Activated CD8-positive, alpha-beta T cell treated with anti-CD3 and anti-CD28 coated beads for 36 hours (primary cell): ENCODE measurements at regions not wholly inside any gene's neighbourhood (a gene's known extent, or its start where the extent isn't known, plus 50 kb on each side); places are given as distances from the start of the nearest gene placed in this dataset.

ENCODE experiments used
- ATAC-seq: fragments of 200-7000 bp; cut with Tn5 transposase; one replicate; pipeline ENCODE4 v1.10.0; 2021; ENCODE audit warnings: mild to moderate bottlenecking, moderate library complexity
- CTCF ChIA-PET: fragments of 350-600 bp; sonication (Branson Sonifier 250); formaldehyde crosslinking; loops from one replicate; lab custom pipeline; 2021; ENCODE audit warnings: antibody characterized with exemption; lab: Charles Lee
- POLR2A ChIA-PET: fragments of 350-600 bp; sonication (Branson Sonifier 250); formaldehyde crosslinking; loops from one replicate; lab custom pipeline; 2021; ENCODE audit warnings: antibody characterized with exemption; lab: Charles Lee
- DNase-seq: peaks from one replicate; pipeline ENCODE4 v3.0.0-alpha.2; 2020
- H3K27ac Mint-ChIP-seq: one replicate; pipeline ENCODE4 v1.8.0; 2021; ENCODE audit warnings: mild to moderate bottlenecking, mixed read lengths
- H3K27me3 Mint-ChIP-seq: one replicate; pipeline ENCODE4 v1.8.0; 2021; ENCODE audit warnings: mixed read lengths
- H3K36me3 Mint-ChIP-seq: one replicate; pipeline ENCODE4 v1.8.0; 2021; ENCODE audit warnings: low read depth, mixed read lengths
- H3K4me1 Mint-ChIP-seq: one replicate; pipeline ENCODE4 v1.8.0; 2021; ENCODE audit warnings: low read depth, mixed read lengths
- H3K4me3 Mint-ChIP-seq: one replicate; pipeline ENCODE4 v1.8.0; 2021; ENCODE audit warnings: mild to moderate bottlenecking, moderate library complexity, mixed read lengths
- H3K9me3 Mint-ChIP-seq: one replicate; pipeline ENCODE4 v1.8.0; 2021; ENCODE audit warnings: mixed read lengths
- CTCF ChIP-seq: fragments of 200-600 bp; IDR thresholded peaks from one replicate; pipeline ENCODE4 v1.8.0; 2022; ENCODE audit warnings: antibody characterized with exemption, mild to moderate bottlenecking
- intact Hi-C: fragments of 100-400 bp; cut with micrococcal nuclease; formaldehyde crosslinking; loops from one replicate; pipeline ENCODE4 v1.10.0; 2022

GRCh38 chr2:239502430-239503186, 101.8 kb upstream of the HDAC4 start:
- H3K9me3 Mint-ChIP-seq: no peaks in the 10 kb centered on the region
- H3K27me3 Mint-ChIP-seq: no peaks in the 10 kb centered on the region
- ChIA-PET CTCF (interaction anchor here (1.1 to 1.4 kb wide), 2 partner anchors 103 to 489 kb away, joined by 3 read pairs; no protein-coding TSS in a partner anchor), POLR2A (no interaction called here)
- no peaks in the 10 kb centered on the region for H3K36me3 Mint-ChIP-seq
- no peak for TF ChIP-seq CTCF
- intact Hi-C loops: no loop called here
- H3K4me1 Mint-ChIP-seq: no peaks in the 10 kb centered on the region
- DNase-seq (no peak), ATAC-seq (no peak)
- no peak overlapping the region for H3K4me3 Mint-ChIP-seq
- H3K27ac Mint-ChIP-seq: no peak overlapping the region

- Mint-ChIP-seq H3K4me3 (no peak overlapping the region), H3K27me3 (no peaks in the 10 kb centered on the region), H3K36me3 (no peaks in the 10 kb centered on the region), H3K27ac (no peak overlapping the region), H3K4me1 (no peaks in the 10 kb centered on the region), H3K9me3 (no peaks in the 10 kb centered on the region)
- TF ChIP-seq CTCF: no peak
- ChIA-PET POLR2A (no interaction called here), CTCF (interaction anchor here (1.1 kb wide), 1 partner anchor 105 kb away, joined by 3 read pairs; no protein-coding TSS in a partner anchor)
- DNase-seq (no peak), ATAC-seq (no peak)
- intact Hi-C loops: no loop called here
These were observed 100.0 kb upstream of the HDAC4 start for GRCh38 chr2:239500574-239501550.

GRCh38 chr2:239499726-239500573, 99.1 kb upstream of the HDAC4 start:
- no peak for TF ChIP-seq CTCF
- ATAC-seq: no peak
- no peak for DNase-seq
- intact Hi-C loops: no loop called here
- H3K36me3 Mint-ChIP-seq: no peaks in the 10 kb centered on the region
- no peaks in the 10 kb centered on the region for H3K4me1 Mint-ChIP-seq
- ChIA-PET POLR2A (no interaction called here), CTCF (no interaction called here)
- no peak overlapping the region for H3K4me3 Mint-ChIP-seq
- H3K9me3 Mint-ChIP-seq: no peaks in the 10 kb centered on the region
- H3K27ac Mint-ChIP-seq: no peak overlapping the region
- no peaks in the 10 kb centered on the region for H3K27me3 Mint-ChIP-seq

GRCh38 chr2:239498981-239499634, 98.3 kb upstream of the HDAC4 start:
- H3K36me3 Mint-ChIP-seq: no peaks in the 10 kb centered on the region
- intact Hi-C loops: no loop called here
- ChIA-PET POLR2A (no interaction called here), CTCF (no interaction called here)
- H3K27me3 Mint-ChIP-seq: no peaks in the 10 kb centered on the region
- no peaks in the 10 kb centered on the region for H3K4me1 Mint-ChIP-seq
- no peak overlapping the region for H3K4me3 Mint-ChIP-seq
- no peaks in the 10 kb centered on the region for H3K9me3 Mint-ChIP-seq
- TF ChIP-seq CTCF: no peak
- ATAC-seq (no peak), DNase-seq (no peak)
- H3K27ac Mint-ChIP-seq: no peak overlapping the region
